Transverse colon (tissue), 4 donors: ENCODE measurements at regions not wholly inside any gene's neighbourhood (a gene's known extent, or its start where the extent isn't known, plus 50 kb on each side); places are given as distances from the start of the nearest gene placed in this dataset.

Experiments used
- DNase-seq: peaks from one replicate; pipeline ENCODE4 v3.0.0-alpha.2; 2019
- H3K27ac ChIP-seq, 4 donors: fragments of 200-600 bp; sonication (generic); 2 replicates each; pipeline ENCODE4 v1.5.1; 2016 to 2018; ENCODE audit warnings: inconsistent platforms in 4 of 4
- H3K27me3 ChIP-seq: fragments of 200-600 bp; sonication (generic); 2 replicates; pipeline ENCODE4 v1.5.1; 2017; ENCODE audit warnings: inconsistent platforms
- H3K36me3 ChIP-seq, 4 donors: fragments of 200-600 bp; sonication (generic); 2 replicates each; pipeline ENCODE4 v1.5.1; 2017 to 2019; ENCODE audit warnings: inconsistent platforms in 4 of 4
- H3K4me1 ChIP-seq, 4 donors: fragments of 200-600 bp; sonication (generic); 2 replicates each; pipeline ENCODE4 v1.5.1; 2017 to 2020; ENCODE audit warnings: inconsistent platforms in 4 of 4
- H3K4me3 ChIP-seq, 4 donors: fragments of 200-600 bp; sonication (generic); 1 replicate in 1 of 4; 2 replicates in 3 of 4; pipeline versions ENCODE4 v1.5.1 to v1.6.1; 2017 to 2019; ENCODE audit warnings: inconsistent platforms in 4 of 4
- H3K9me3 ChIP-seq, 2 donors: fragments of 200-600 bp; sonication (generic); 2 replicates each; pipeline ENCODE4 v1.5.1; 2017 to 2019; ENCODE audit warnings: inconsistent platforms in 2 of 2
- CTCF ChIP-seq, 5 experiments: fragments of 200-600 bp in 3 of 5; fragments of 450-650 bp in 2 of 5; sonication (generic) in 3 of 5; IDR thresholded peaks; 1 replicate in 2 of 5; 2 replicates in 3 of 5; pipeline ENCODE4 v1.5.1; 2016 to 2017; ENCODE audit warnings: antibody characterized with exemption in 5 of 5, inconsistent platforms in 3 of 5, mild to moderate bottlenecking in 2 of 5, moderate library complexity in 1 of 5
- EP300 ChIP-seq: sonication (generic); formaldehyde crosslinking; IDR thresholded peaks from one replicate; pipeline ENCODE4 v1.6.1; 2017; ENCODE audit warnings: antibody characterized with exemption, low read depth
- POLR2A ChIP-seq: fragments of 450-650 bp; IDR thresholded peaks from one replicate; pipeline ENCODE4 v1.6.1; 2016; ENCODE audit warnings: antibody characterized with exemption, mild to moderate bottlenecking, moderate library complexity
- POLR2AphosphoS5 ChIP-seq, 3 donors: sonication (generic); formaldehyde crosslinking; IDR thresholded peaks; one replicate each; pipeline ENCODE4 v1.6.1; 2016; ENCODE audit warnings: antibody characterized with exemption in 3 of 3
- WGBS, 2 donors: methylation state at CpG; one replicate each; pipeline ENCODE4 v1.1.5; 2018; ENCODE audit warnings: low coverage in 1 of 2; 5-methylcytosine and 5-hydroxymethylcytosine counted together
- in situ Hi-C, 4 donors: fragments of 200-750 bp; cut with MboI; loops; one replicate each; pipeline versions ENCODE4 v1.15.0 to v1.15.1; 2017; ENCODE audit warnings: low sequenced_read_pairs in 3 of 4, low pct_ligation_motif_present in 1 of 4, low pct_unique_long_range_greater_than_20kb in 1 of 4
- intact Hi-C: fragments of 100-400 bp; cut with DNase I; formaldehyde crosslinking; loops from one replicate; pipeline ENCODE4 v1.15.1; 2023; ENCODE audit warnings: low total_unique reads

GRCh38 chr2:128427413-128427755, 108.7 kb upstream of the HS6ST1 start:
- in situ Hi-C loops (no loop called here), intact Hi-C loops (no loop called here)
- no peak overlapping the region for H3K4me3 ChIP-seq
- H3K9me3 ChIP-seq, result peaks cover 4 to 10% of the 10 kb centered on the region in 2 donors
- H3K4me1 ChIP-seq, result no peaks in the 10 kb centered on the region
- no peak overlapping the region for H3K27ac ChIP-seq
- no peaks in the 10 kb centered on the region for H3K36me3 ChIP-seq
- no peak for DNase-seq
- H3K27me3 ChIP-seq, result no peaks in the 10 kb centered on the region
- no peak for TF ChIP-seq POLR2A
- no peak for TF ChIP-seq POLR2AphosphoS5 (IDR thresholded peaks at IDR 0.05)
- no peak for TF ChIP-seq EP300
- WGBS, 2 donors, result 55 to 63% methylated on average over 5 of the region's 5 CpGs

- in situ Hi-C loops, result no loop called here
These were observed 109.7 kb upstream of the HS6ST1 start for GRCh38 chr2:128428415-128428814.

GRCh38 chr2:128432423-128432822, 113.8 kb upstream of the HS6ST1 start:
- intact Hi-C loops, result no loop called here
- H3K4me3 ChIP-seq, result no peak overlapping the region
- no peaks in the 10 kb centered on the region for H3K36me3 ChIP-seq
- H3K27ac ChIP-seq, result no peak overlapping the region
- TF ChIP-seq POLR2A (no peak), CTCF (IDR thresholded peaks at IDR 0.05) (no peak), POLR2AphosphoS5 (IDR thresholded peaks at IDR 0.05) (no peak), EP300 (no peak)
- 75 to 79% methylated on average over 4 of the region's 4 CpGs for WGBS, 2 donors
- no peaks in the 10 kb centered on the region for H3K4me1 ChIP-seq
- H3K27me3 ChIP-seq, result no peaks in the 10 kb centered on the region
- H3K9me3 ChIP-seq, result peaks cover 4 to 10% of the 10 kb centered on the region in 2 donors
- in situ Hi-C loops, result no loop called here
- no peak for DNase-seq

More at GRCh38 chr2:128428415-128428814, 109.7 kb upstream of the HS6ST1 start:
- H3K9me3 ChIP-seq, result peaks cover 4 to 10% of the 10 kb centered on the region in 2 donors
- no peak overlapping the region for H3K27ac ChIP-seq
- H3K36me3 ChIP-seq, result no peaks in the 10 kb centered on the region
- no peak overlapping the region for H3K4me3 ChIP-seq
- no peaks in the 10 kb centered on the region for H3K27me3 ChIP-seq
- intact Hi-C loops, result no loop called here
- H3K4me1 ChIP-seq, result no peaks in the 10 kb centered on the region
- WGBS, 2 donors, result 67 to 71% methylated on average over 3 of the region's 3 CpGs
- DNase-seq, result no peak
- TF ChIP-seq CTCF (IDR thresholded peaks at IDR 0.05) (no peak), POLR2AphosphoS5 (IDR thresholded peaks at IDR 0.05) (no peak), POLR2A (no peak), EP300 (no peak)

- H3K36me3 ChIP-seq, result no peaks in the 10 kb centered on the region
- DNase-seq, result peak; percentile 2
- TF ChIP-seq POLR2AphosphoS5 (IDR thresholded peaks at IDR 0.05), result no peak
- no peak for TF ChIP-seq EP300
- TF ChIP-seq CTCF (IDR thresholded peaks at IDR 0.05), result no peak
- no peak for TF ChIP-seq POLR2A
- no peak overlapping the region for H3K4me3 ChIP-seq
- H3K27ac ChIP-seq, result no peak overlapping the region
- peaks cover 4 to 8% of the 10 kb centered on the region in 2 donors for H3K9me3 ChIP-seq
- intact Hi-C loops (no loop called here), in situ Hi-C loops (no loop called here)
- 80 to 83% methylated on average over 1 to 3 of the region's 3 CpGs for WGBS, 2 donors
- H3K27me3 ChIP-seq, result no peaks in the 10 kb centered on the region
- H3K4me1 ChIP-seq, result no peaks in the 10 kb centered on the region
These were observed 115.4 kb upstream of the HS6ST1 start for GRCh38 chr2:128433911-128434550.
